NT2/D1 (cell line): ENCODE measurements at regions not wholly inside any gene's neighbourhood (a gene's known extent, or its start where the extent isn't known, plus 50 kb on each side); places are given as distances from the start of the nearest gene placed in this dataset.
"Not testable (repeated sequence)": the region's sequence is repeated elsewhere in the genome, so short reads cannot be mapped to it uniquely, and the experiment has no call there.

ENCODE experiments used
- SUZ12 ChIP-seq: IDR thresholded peaks from 2 replicates; pipeline ENCODE4 v1.6.1; 2011; ENCODE audit not compliant: insufficient read length, insufficient read depth; ENCODE audit errors: extremely low read depth
- ZNF274 ChIP-seq: IDR thresholded peaks from 2 replicates; pipeline ENCODE4 v1.6.1; 2011; ENCODE audit warnings: mild to moderate bottlenecking, low read depth, low read length

- not testable (repeated sequence) for TF ChIP-seq ZNF274, SUZ12
Measured at GRCh38 chr16:88230276-88230966, 152.3 kb upstream of the ZNF469 start.
